ENCODE measurements at regions not wholly inside any gene's neighbourhood (a gene's known extent, or its start where the extent isn't known, plus 50 kb on each side); places are given as distances from the start of the nearest gene placed in this dataset.

GRCh38 chr12:119249383-119250155 is 70.8 kb downstream of the HSPB8 start:
- TF ChIP-seq POLR2AphosphoS5 (IDR thresholded peaks at IDR 0.05) (no peak), CTCF (IDR thresholded peaks at IDR 0.05; ENCODE audit: poor library complexity, severe bottlenecking) (no peak), EP300 (conservative IDR thresholded peaks at IDR 0.05; ENCODE audit: poor library complexity, severe bottlenecking) (peak; percentile 12), RAD21 (conservative IDR thresholded peaks at IDR 0.05) (peak; percentile 38), EZH2 (IDR thresholded peaks at IDR 0.05; ENCODE audit: borderline replicate concordance, insufficient read depth, low read length, poor library complexity, severe bottlenecking) (no peak)

Measured in neural cell (in vitro differentiated cells).